AG20443 (cell line): ENCODE measurements at regions not wholly inside any gene's neighbourhood (a gene's known extent, or its start where the extent isn't known, plus 50 kb on each side); places are given as distances from the start of the nearest gene placed in this dataset.

Experiments
- DNase-seq: peaks from one replicate; pipeline ENCODE4 v3.0.0; 2012; ENCODE audit warnings: low spot score, mixed read lengths

GRCh38 chr7:116310141-116310540, 99.8 kb downstream of the TES start:
- DNase-seq = no peak

- no peak for DNase-seq
Measured at GRCh38 chr7:116311259-116311658, 100.9 kb downstream of the TES start.

GRCh38 chr7:116311816-116312471, 101.6 kb downstream of the TES start:
- no peak for DNase-seq

- DNase-seq = peak; percentile 65
Measured at GRCh38 chr7:116315293-116315692, 105.0 kb downstream of the TES start.

- no peak for DNase-seq
Measured at GRCh38 chr7:116315803-116316202, 105.5 kb downstream of the TES start.

GRCh38 chr7:116316838-116317628, 106.7 kb downstream of the TES start:
- peak; percentile 85 for DNase-seq

GRCh38 chr7:116317907-116318306, 107.6 kb downstream of the TES start:
- DNase-seq = no peak

GRCh38 chr7:116322541-116322940, 112.2 kb downstream of the TES start:
- no peak for DNase-seq

- DNase-seq = no peak
Measured at GRCh38 chr7:116324582-116324981, 114.2 kb downstream of the TES start.

- no peak for DNase-seq
Measured at GRCh38 chr7:116325517-116325916, 115.2 kb downstream of the TES start.

GRCh38 chr7:116327135-116327534, 116.8 kb downstream of the TES start:
- no peak for DNase-seq

GRCh38 chr7:116327752-116328151, 117.4 kb downstream of the TES start:
- peak; percentile 16 for DNase-seq

- DNase-seq = no peak
Measured at GRCh38 chr7:116328161-116328560, 117.8 kb downstream of the TES start.

GRCh38 chr7:116329686-116330503, 119.6 kb downstream of the TES start:
- DNase-seq = no peak

- DNase-seq = no peak
Measured at GRCh38 chr7:116331020-116331419, 120.7 kb downstream of the TES start.

- DNase-seq = no peak
Measured at GRCh38 chr7:116332766-116333165, 122.4 kb downstream of the TES start.

GRCh38 chr7:116334555-116334954, 124.2 kb downstream of the TES start:
- no peak for DNase-seq

- DNase-seq = no peak
Measured at GRCh38 chr7:116337018-116337417, 126.7 kb downstream of the TES start.

- DNase-seq = no peak
Measured at GRCh38 chr7:116337800-116338199, 127.5 kb downstream of the TES start.

GRCh38 chr7:116339564-116339963, 129.2 kb downstream of the TES start:
- no peak for DNase-seq

- no peak for DNase-seq
Measured at GRCh38 chr7:116340201-116340847, 130.0 kb downstream of the TES start.
